ENCODE measurements at regions not wholly inside any gene's neighbourhood (a gene's known extent, or its start where the extent isn't known, plus 50 kb on each side); places are given as distances from the start of the nearest gene placed in this dataset.

- DNase-seq (ENCODE audit: low spot score), result no peak
Measured at GRCh38 chr20:48231253-48231930, 446.1 kb upstream of the SULF2 start.

- no peak for DNase-seq (ENCODE audit: low spot score)
Measured at GRCh38 chr20:48230216-48230615, 444.9 kb upstream of the SULF2 start.

DNA sequence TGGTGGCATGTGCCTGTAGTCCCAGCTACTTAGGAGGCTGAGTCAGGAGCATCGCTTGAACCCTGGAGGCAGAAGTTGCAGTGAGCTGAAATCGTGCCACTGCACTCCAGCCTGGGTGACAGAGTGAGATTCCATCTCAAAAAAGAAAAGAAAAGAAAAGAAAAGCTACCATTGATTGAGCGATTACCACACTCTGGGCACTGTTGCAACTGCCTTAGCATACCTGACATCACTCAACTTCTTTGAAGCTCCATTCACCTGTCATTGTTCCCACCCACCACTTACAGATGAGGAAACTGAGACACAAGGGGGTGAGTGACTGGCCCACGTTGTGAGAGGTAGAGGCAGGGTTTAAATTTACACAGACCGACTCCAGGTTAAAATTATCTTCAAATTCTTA lies 442.1 kb upstream of the SULF2 start:
- DNase-seq (ENCODE audit: low spot score), result no peak

GRCh38 chr20:48226642-48227041 lies 441.4 kb upstream of the SULF2 start:
- DNase-seq (ENCODE audit: low spot score), result no peak

DNA sequence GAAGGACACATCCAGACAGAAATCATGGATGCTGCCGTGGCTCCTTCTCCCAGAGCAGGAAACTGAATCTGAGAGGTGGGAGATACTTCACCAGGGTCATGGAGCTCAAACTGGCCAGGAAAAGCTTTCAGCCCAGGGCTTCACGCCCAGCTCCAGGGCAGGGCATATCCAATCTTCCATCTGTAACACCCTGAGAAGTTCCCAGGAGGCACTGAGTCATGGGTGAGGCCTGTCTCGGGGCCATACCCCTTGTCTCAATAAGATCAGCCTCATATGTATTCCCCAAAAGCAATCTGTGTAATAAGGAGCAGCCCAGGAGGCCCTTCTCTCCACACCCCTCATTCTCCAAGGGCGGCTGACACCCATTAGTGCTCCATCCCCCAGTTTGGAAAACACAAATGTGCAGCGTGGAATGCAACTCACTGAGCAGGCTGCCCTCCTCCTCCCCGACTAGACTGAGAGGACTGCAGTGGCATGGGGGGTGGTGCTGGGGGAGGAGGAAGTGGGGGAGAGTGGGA lies 439.3 kb upstream of the SULF2 start:
- DNase-seq (ENCODE audit: low spot score), result no peak

- no peak for DNase-seq (ENCODE audit: low spot score)
Measured at GRCh38 chr20:48223715-48224114, 438.4 kb upstream of the SULF2 start.

DNA sequence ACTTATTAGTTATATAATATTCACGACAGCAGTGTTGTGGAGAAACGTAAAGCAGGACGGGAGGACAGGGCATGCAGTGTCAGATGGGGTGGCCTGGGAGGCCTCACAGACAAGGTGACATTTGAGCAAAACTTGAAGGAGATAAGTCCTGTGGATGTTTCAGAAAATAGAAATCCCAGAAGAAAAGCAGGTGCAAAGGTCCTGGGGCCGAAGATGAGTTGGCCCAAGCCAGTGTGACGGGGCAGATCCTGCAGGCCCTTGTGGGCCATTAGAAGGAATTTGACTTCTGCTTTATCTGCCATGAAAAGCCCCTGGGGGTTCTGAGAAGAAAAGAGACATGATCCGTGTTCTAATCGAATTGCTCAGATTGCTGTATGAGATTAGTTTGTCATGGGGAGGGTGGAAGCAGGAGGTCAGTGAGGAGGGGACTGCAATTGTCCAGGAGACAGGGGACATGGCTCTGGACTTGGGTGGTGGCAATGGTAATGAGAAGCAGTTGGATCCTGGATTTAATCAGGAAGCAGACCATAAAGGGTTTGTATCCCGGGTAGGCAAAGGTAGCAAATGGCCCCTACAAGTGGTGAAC lies 437.4 kb upstream of the SULF2 start:
- no peak for DNase-seq (ENCODE audit: low spot score)

DNA sequence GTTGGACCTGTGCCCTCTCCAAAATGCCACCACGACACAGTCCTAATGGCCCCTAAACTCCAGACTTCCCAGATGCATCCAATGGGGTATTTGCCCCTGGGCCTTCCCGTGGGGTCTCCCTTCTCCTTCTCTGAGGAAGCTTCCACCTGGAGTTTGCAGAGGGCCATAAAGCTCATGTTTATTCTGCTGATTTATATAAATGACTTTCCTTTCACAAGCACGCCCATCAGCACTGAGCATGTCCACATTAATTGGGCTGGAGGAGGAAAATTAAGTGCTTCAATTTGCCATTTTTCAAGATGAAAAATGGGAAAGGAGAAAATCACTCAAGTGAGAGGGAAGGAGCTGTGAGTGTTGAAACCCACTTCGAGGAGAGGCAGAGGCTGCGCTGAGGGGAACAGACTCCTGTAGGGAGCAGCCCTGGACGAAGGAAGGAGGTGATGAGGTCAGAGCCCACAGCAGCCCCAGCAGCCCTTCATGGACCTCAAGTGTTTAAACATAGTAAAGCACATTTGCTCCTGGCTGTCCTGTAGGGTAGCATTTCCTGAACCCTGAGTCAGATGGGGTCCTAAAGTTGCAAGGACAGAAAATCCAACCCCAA lies 434.9 kb upstream of the SULF2 start:
- DNase-seq (ENCODE audit: low spot score), result no peak

DNA sequence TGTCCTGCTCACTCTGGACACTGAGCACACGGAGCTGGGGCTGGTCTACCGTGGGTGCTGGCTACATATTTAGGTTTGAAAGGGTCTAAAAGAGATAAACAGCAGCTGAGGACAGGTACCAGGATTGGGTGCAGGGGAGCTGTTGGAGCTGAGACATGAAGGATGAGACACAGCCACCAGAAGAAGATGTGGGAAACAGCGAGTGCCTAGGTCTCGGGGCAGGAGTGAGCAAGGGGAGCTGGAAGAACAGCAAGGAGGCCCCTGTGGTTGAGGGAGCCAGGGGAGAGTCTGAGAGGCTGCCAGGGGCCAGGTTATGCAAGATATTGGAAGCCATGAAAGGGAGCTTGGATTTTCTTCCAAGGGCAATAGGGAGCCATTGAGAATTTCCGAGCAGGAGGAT lies 434.0 kb upstream of the SULF2 start:
- no peak for DNase-seq (ENCODE audit: low spot score)

GRCh38 chr20:48217190-48217589 lies 431.9 kb upstream of the SULF2 start:
- DNase-seq (ENCODE audit: low spot score), result peak; percentile 60

DNA sequence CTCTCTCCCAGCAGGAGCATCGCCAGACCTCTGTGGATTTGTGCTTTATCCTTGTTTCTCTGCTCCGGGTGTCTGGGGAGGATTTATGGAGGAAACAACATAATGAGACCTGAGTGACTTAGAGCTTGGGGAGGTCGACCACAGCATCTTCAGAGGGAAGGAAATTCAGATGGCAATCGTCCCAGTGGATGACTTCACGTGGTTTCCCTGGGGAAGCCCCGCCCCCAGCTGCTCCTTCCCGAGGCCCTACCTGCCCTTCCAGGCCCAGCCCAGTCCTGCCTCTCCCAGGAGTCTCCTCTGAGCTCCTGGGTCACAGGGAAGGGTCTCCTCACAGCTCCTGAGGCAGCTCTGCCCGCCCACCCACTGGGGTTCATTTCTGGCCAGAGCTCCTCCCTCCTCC lies 430.3 kb upstream of the SULF2 start:
- DNase-seq (ENCODE audit: low spot score), result peak; percentile 48

GRCh38 chr20:48214601-48215000 lies 429.3 kb upstream of the SULF2 start:
- no peak for DNase-seq (ENCODE audit: low spot score)

DNA sequence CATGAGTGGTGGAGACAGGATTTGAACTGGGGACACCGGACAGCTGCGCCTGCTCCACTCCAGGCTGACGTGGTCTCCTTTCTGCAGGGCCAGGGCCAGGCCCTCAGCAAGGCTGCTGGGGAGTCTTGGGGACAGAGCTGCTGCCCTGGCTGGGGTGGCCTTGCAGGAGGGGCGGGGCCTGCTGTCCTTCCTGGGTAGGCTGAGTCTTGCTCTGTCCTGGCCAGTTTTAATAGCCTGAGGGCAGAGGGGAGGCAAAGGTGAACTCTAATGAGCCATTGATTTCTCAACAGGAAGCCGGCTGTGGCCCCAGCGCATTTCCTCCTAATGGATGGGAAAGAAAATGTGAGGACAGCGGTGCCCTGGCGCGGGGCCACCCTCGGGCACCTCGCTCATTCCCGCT lies 428.4 kb upstream of the SULF2 start:
- peak; percentile 25 for DNase-seq (ENCODE audit: low spot score)

GRCh38 chr20:48212806-48213509 lies 427.7 kb upstream of the SULF2 start:
- no peak for DNase-seq (ENCODE audit: low spot score)

DNA sequence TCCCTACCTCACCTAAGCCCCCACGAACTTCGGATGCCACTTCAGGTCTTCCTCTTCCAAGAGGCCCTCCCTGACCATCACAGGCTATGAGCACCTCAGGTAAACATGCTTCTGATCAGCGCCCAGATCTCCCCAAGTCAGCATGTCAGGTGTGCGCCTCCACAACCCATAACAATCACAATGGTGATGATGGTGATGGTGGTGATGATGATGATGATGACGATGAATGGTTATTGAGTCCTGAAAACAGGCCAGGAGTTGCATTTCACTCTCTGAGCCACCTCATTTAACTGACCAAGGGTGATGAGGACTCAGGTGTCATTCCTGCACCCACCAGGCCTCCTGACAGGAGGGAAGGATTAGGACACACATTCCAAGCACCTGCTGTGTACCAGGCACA lies 426.6 kb upstream of the SULF2 start:
- no peak for DNase-seq (ENCODE audit: low spot score)

DNA sequence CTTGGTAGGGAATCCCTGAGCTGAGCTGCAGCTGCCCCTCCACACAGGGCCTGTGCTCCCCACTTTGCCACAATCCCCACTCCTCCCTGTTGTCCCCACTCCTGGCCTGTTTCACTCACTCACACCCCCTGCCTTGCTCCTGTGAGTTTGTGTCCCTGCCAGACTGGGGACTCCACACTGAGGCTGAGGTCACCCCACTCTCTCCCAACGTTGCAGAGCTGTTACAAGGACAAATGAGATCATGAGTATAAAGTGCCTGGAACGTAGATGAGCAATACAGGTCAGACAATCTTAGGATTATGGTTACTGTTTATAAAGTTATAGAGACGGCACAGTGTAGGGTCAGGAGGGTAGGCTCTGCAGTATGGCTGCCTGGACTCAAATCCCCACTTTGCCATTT lies 426.0 kb upstream of the SULF2 start:
- DNase-seq (ENCODE audit: low spot score), result no peak

GRCh38 chr20:48210111-48211027 lies 425.1 kb upstream of the SULF2 start:
- no peak for DNase-seq (ENCODE audit: low spot score)

- DNase-seq (ENCODE audit: low spot score), result no peak
Measured at GRCh38 chr20:48209102-48209501, 423.8 kb upstream of the SULF2 start.

DNA sequence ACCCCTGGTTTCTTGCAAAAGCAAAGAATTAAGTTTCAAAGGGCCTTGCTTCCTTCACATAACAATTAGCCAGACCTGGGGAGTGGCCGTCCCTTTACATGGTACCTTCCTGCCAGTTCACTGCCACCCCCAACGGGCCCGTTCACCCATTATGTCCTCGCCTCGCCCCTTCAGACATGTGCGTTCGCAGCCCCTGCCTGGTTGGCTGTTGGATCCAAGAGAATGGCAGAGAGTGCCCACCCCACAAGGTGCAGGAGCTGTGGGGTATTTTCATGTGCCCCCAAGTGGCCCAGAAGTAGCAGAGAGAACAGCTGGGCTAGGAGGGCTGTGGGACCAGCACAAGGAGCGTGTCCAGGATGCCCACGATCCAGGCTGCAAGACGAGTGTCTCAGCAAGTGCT lies 422.9 kb upstream of the SULF2 start:
- DNase-seq (ENCODE audit: low spot score), result no peak

DNA sequence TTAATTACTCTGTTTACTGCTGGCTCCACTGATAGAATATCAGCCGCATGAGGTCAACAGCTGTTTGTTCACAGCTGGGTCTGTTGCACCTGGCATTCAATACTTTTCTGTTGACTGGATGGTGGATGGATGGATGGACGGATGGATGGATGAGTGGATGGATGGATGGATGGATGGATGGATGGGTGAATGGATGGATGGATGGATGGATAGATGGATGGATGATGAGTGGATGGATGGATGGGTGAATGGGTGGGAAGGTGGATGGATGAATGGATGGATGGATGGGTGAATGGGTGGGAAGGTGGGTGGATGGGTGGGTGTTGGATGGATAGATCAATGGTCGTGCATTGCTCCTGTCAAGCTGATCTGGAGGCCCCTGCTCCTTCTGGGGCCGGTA lies 422.2 kb upstream of the SULF2 start:
- DNase-seq (ENCODE audit: low spot score), result no peak

- no peak for DNase-seq (ENCODE audit: low spot score)
Measured at GRCh38 chr20:48205786-48206185, 420.5 kb upstream of the SULF2 start.

DNA sequence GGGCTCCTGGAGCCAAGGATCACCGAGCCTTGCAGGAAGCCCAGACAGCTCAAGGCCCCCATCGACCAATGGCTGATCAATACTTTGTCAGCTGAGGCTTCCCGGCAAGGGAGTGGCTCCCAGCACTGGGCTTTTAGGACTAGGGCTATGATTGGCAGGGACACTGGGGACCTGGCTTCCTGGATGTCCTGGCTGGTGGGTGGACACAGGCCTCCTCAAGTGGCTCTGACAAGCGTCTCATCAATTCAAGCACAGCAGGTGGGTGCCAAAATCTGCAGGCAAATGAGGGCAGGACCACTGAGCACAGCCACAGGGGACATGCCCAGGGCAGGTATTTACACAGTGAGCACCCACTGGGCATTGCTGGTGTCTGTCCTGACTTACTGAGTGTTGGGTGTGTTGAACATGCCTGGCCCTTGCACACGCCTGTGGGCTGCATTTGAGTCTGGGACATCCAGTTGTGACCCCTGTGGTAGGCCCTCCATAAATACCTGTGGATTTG lies 420.1 kb upstream of the SULF2 start:
- DNase-seq (ENCODE audit: low spot score), result no peak
